Neuronal stem cell (in vitro differentiated cells): ENCODE measurements at regions not wholly inside any gene's neighbourhood (a gene's known extent, or its start where the extent isn't known, plus 50 kb on each side); places are given as distances from the start of the nearest gene placed in this dataset.

Experiments
- DNase-seq: peaks from one replicate; pipeline ENCODE4 v3.0.0-alpha.2; 2013; ENCODE audit warnings: low spot score
- H2AFZ ChIP-seq: one replicate; pipeline ENCODE4 v1.6.1; 2013; ENCODE audit warnings: mild to moderate bottlenecking, low read length, inconsistent platforms
- H2AK5ac ChIP-seq: 2 replicates; pipeline ENCODE4 v1.6.1; 2013; ENCODE audit warnings: low read depth, mild to moderate bottlenecking, inconsistent platforms, low read length, moderate library complexity, mixed read lengths
- H2BK120ac ChIP-seq: 2 replicates; pipeline ENCODE4 v1.6.1; 2013; ENCODE audit warnings: low read depth, mild to moderate bottlenecking, inconsistent platforms, low read length, moderate library complexity, mixed read lengths
- H2BK12ac ChIP-seq: one replicate; pipeline ENCODE4 v1.6.1; 2013; ENCODE audit warnings: low read length, inconsistent platforms
- H2BK15ac ChIP-seq: 2 replicates; pipeline ENCODE4 v1.6.1; 2013; ENCODE audit warnings: mild to moderate bottlenecking, low read length, inconsistent platforms, mixed read lengths
- H2BK5ac ChIP-seq: one replicate; pipeline ENCODE4 v1.6.1; 2013; ENCODE audit warnings: inconsistent platforms, mild to moderate bottlenecking, low read length, moderate library complexity
- H3K14ac ChIP-seq: one replicate; pipeline ENCODE4 v1.6.1; 2013; ENCODE audit warnings: low read length, inconsistent platforms
- H3K18ac ChIP-seq: 2 replicates; pipeline ENCODE4 v1.6.1; 2013; ENCODE audit warnings: low read length, inconsistent platforms
- H3K23ac ChIP-seq: 2 replicates; pipeline ENCODE4 v1.6.1; 2013; ENCODE audit warnings: low read depth, mild to moderate bottlenecking, mixed read lengths, low read length, inconsistent platforms; ENCODE audit not compliant: poor library complexity
- H3K27ac ChIP-seq: replicated peaks from 3 replicates; pipeline ENCODE4 v1.5.1; 2013; ENCODE audit warnings: low read length, inconsistent platforms
- H3K27me3 ChIP-seq, 3 experiments: 2 replicates each; pipeline ENCODE4 v1.6.1; 2013; ENCODE audit warnings: low read length in 3 of 3, mild to moderate bottlenecking in 2 of 3, inconsistent platforms in 1 of 3, low read depth in 1 of 3, mixed read lengths in 1 of 3, moderate library complexity in 1 of 3; ENCODE audit not compliant: control insufficient read depth in 3 of 3, insufficient read depth in 3 of 3
- H3K36me3 ChIP-seq, 2 donors: replicated peaks in 1 of 2; 2 replicates each; pipeline ENCODE4 v1.6.1; 2013; ENCODE audit warnings: low read length in 2 of 2; ENCODE audit not compliant: control insufficient read depth in 2 of 2, insufficient read depth in 2 of 2
- H3K4ac ChIP-seq: 2 replicates; pipeline ENCODE4 v1.6.1; 2013; ENCODE audit warnings: inconsistent platforms, mild to moderate bottlenecking, low read length, moderate library complexity
- H3K4me1 ChIP-seq, 2 donors: 1 replicate in 1 of 2; 2 replicates in 1 of 2; pipeline ENCODE4 v1.6.1; 2013; ENCODE audit warnings: low read length in 2 of 2, low read depth in 1 of 2; ENCODE audit not compliant: control insufficient read depth in 2 of 2, insufficient read depth in 1 of 2
- H3K4me2 ChIP-seq: one replicate; pipeline ENCODE4 v1.6.1; 2013; ENCODE audit warnings: mild to moderate bottlenecking, low read length, inconsistent platforms; ENCODE audit not compliant: insufficient read depth, poor library complexity, severe bottlenecking
- H3K4me3 ChIP-seq, 2 donors: 2 replicates each; pipeline ENCODE4 v1.5.1; 2013; ENCODE audit warnings: low read length in 2 of 2, mild to moderate bottlenecking in 2 of 2, inconsistent platforms in 1 of 2, moderate library complexity in 1 of 2
- H3K79me1 ChIP-seq: one replicate; pipeline ENCODE4 v1.6.1; 2013; ENCODE audit warnings: low read depth, mild to moderate bottlenecking, inconsistent platforms, low read length, moderate library complexity
- H3K9ac ChIP-seq: one replicate; pipeline ENCODE4 v1.6.1; 2013; ENCODE audit warnings: mild to moderate bottlenecking, low read depth, low read length, inconsistent platforms; ENCODE audit not compliant: poor library complexity
- H3K9me3 ChIP-seq, 2 donors: replicated peaks in 1 of 2; 2 replicates each; pipeline versions ENCODE3 to v1.6.1; 2013; ENCODE audit warnings: low read length in 2 of 2, mild to moderate bottlenecking in 2 of 2, inconsistent platforms in 1 of 2, low read depth in 1 of 2, mixed read lengths in 1 of 2, moderate library complexity in 1 of 2; ENCODE audit not compliant: control insufficient read depth in 2 of 2, insufficient read depth in 1 of 2
- H4K8ac ChIP-seq: one replicate; pipeline ENCODE4 v1.6.1; 2013; ENCODE audit warnings: low read depth, mild to moderate bottlenecking, inconsistent platforms, low read length, moderate library complexity
- H4K91ac ChIP-seq: one replicate; pipeline ENCODE4 v1.6.1; 2013; ENCODE audit warnings: low read length, low read depth, mild to moderate bottlenecking, inconsistent platforms; ENCODE audit not compliant: poor library complexity
- whole genome bisulfite sequencing, 2 donors: extraction: QIAGEN DNeasy Blood & Tissue Kit; methylation state at CpG; one replicate each; pipeline ENCODE4 v1.1.7; 2013; ENCODE audit warnings: missing lambda C conversion rate in 2 of 2, mixed read lengths in 1 of 2; ENCODE audit not compliant: insufficient read length in 2 of 2, insufficient replicate concordance in 1 of 2; ENCODE audit errors: extremely low coverage in 2 of 2; 5-methylcytosine and 5-hydroxymethylcytosine counted together

GRCh38 chr10:3353235-3353634 lies 180.7 kb upstream of the PITRM1 start:
- no peak overlapping the region for H2BK12ac ChIP-seq
- H2BK120ac ChIP-seq: no peak overlapping the region
- H2BK15ac ChIP-seq: no peak overlapping the region
- no peak overlapping the region for H2AK5ac ChIP-seq
- H3K23ac ChIP-seq: no peak overlapping the region
- peaks cover 1 to 2% of the 10 kb centered on the region in 2 donors for H3K9me3 ChIP-seq
- H3K27me3 ChIP-seq: no peaks in the 10 kb centered on the region
- H2BK5ac ChIP-seq: no peak overlapping the region
- H2AFZ ChIP-seq: no peak overlapping the region
- H3K27ac ChIP-seq: no peak overlapping the region
- H3K9ac ChIP-seq: no peak overlapping the region
- H4K8ac ChIP-seq: no peak overlapping the region
- no peak overlapping the region for H3K4me2 ChIP-seq
- no peak overlapping the region for H4K91ac ChIP-seq
- H3K4me1 ChIP-seq: no peaks in the 10 kb centered on the region
- H3K14ac ChIP-seq: no peak overlapping the region
- H3K18ac ChIP-seq: no peak overlapping the region
- WGBS, 2 donors: no CpG with 5 or more reads among the region's 2 CpGs
- H3K79me1 ChIP-seq: no peaks in the 10 kb centered on the region
- no peaks in the 10 kb centered on the region for H3K36me3 ChIP-seq
- DNase-seq: no peak
- H3K4ac ChIP-seq: no peak overlapping the region
- no peak overlapping the region for H3K4me3 ChIP-seq

DNA sequence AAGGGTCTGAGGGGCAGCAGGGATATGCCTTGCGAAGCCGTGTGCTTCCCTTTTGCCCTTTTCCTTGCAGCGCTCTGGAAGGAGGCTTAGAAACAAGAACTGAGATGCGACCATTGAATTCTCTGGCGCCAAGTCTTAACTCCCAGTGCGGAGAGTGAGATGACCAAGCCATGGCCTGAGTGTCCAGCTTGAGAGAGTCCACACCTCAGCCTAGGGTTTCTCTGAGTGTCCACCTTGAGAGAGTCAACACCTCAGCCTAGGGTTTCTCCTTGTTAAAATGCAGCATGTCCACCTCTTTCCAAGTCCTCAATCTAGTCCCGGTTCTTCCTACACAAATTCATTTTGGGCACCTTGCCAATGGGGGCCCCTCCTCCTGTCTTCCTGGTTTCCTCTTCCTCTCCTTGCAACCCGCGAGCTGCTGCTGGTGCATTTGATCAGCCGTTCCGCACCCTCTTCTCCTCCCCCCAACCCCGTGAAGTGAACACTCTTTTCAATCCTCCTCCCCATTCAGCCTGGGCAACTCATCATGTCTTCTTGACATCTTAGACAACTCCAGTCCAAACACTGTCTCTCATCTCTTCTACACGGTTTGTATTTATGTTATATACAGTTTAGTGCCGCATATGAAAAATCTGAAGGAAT lies 178.2 kb upstream of the PITRM1 start:
- no peaks in the 10 kb centered on the region for H3K36me3 ChIP-seq
- no peak overlapping the region for H4K91ac ChIP-seq
- H3K14ac ChIP-seq: no peak overlapping the region
- H3K4me1 ChIP-seq: peaks cover 2 to 6% of the 10 kb centered on the region in 2 donors
- no CpG with 5 or more reads among the region's 14 CpGs for WGBS, 2 donors
- H3K27me3 ChIP-seq: no peaks in the 10 kb centered on the region
- no peak overlapping the region for H3K4me2 ChIP-seq
- no peak overlapping the region for H3K9ac ChIP-seq
- no peak overlapping the region for H2BK12ac ChIP-seq
- H2BK120ac ChIP-seq: no peak overlapping the region
- H3K18ac ChIP-seq: no peak overlapping the region
- no peak overlapping the region for H2BK15ac ChIP-seq
- H3K27ac ChIP-seq: no peak overlapping the region
- no peak overlapping the region for H2AK5ac ChIP-seq
- no peak overlapping the region for H3K4ac ChIP-seq
- H4K8ac ChIP-seq: no peak overlapping the region
- H3K9me3 ChIP-seq: peaks cover 1 to 2% of the 10 kb centered on the region in 2 donors
- H3K4me3 ChIP-seq: no peak overlapping the region
- H3K23ac ChIP-seq: no peak overlapping the region
- H2BK5ac ChIP-seq: no peak overlapping the region
- no peak for DNase-seq
- peak overlapping the region; percentile 53 for H2AFZ ChIP-seq
- no peaks in the 10 kb centered on the region for H3K79me1 ChIP-seq

DNA sequence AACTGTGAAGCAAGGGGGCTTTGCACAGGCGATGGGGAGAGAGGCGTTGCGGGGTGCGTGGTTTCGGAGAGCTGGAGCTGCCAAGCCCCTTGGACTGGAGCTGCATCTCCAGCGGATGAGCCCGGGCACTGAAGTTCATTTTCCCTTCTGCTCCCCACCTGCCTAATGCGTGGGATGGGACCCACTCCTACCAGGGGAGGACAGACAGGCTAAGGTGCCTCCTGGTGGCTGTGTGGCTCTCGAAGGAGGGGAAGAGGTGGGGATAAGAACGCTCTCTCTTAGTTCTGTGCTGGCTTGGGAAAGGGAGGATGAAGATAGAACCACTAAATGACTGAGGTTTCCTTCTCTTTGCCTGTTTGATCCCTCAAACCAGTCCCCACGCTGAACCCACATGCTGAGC lies 177.6 kb upstream of the PITRM1 start:
- Histone ChIP-seq H3K4me1 (peaks cover 2 to 6% of the 10 kb centered on the region in 2 donors), H3K27ac (no peak overlapping the region), H3K79me1 (no peaks in the 10 kb centered on the region), H3K4ac (no peak overlapping the region), H3K4me2 (no peak overlapping the region), H3K18ac (no peak overlapping the region), H2BK5ac (no peak overlapping the region), H3K4me3 (no peak overlapping the region), H3K36me3 (no peaks in the 10 kb centered on the region), H2BK12ac (no peak overlapping the region), H2AFZ (peak overlapping the region; percentile 53), H2BK120ac (no peak overlapping the region), H2BK15ac (no peak overlapping the region), H2AK5ac (no peak overlapping the region), H4K91ac (no peak overlapping the region), H4K8ac (no peak overlapping the region), H3K9ac (no peak overlapping the region), H3K27me3 (peaks cover 0 to 2% (median 0%) of the 10 kb centered on the region in 3 experiments), H3K23ac (no peak overlapping the region), H3K9me3 (peaks cover 1 to 2% of the 10 kb centered on the region in 2 donors), H3K14ac (no peak overlapping the region)
- no CpG with 5 or more reads among the region's 11 CpGs for WGBS, 2 donors
- no peak for DNase-seq

DNA sequence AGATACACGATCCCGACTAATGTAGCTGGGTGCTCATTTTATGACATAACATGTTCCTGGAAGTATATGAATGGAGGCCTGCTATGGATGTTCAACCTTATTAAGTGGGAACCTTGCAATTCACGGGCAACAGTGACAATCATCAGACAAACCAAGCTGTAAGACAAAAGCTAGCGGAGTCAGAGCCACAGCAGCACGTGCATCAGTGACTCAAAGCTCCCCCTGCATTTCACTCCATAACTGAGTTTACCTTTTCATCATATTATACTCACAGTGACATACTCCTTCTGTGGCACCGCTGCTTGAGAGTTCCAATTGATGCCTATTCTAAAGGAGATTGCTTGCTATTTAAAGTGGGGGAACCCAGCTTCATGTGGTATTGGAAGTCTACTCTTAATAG lies 176.0 kb upstream of the PITRM1 start:
- H3K9ac ChIP-seq: no peak overlapping the region
- no peak for DNase-seq

More for the DNA sequence above, 176.0 kb upstream of the PITRM1 start:
- no peak overlapping the region for H2BK15ac ChIP-seq
- no peak overlapping the region for H2AFZ ChIP-seq
- no peak overlapping the region for H3K23ac ChIP-seq
- H3K4me1 ChIP-seq: peaks cover 2 to 6% of the 10 kb centered on the region in 2 donors
- no peak overlapping the region for H2BK120ac ChIP-seq
- no peaks in the 10 kb centered on the region for H3K36me3 ChIP-seq
- no CpG with 5 or more reads among the region's 6 CpGs for WGBS, 2 donors
- H3K14ac ChIP-seq: no peak overlapping the region
- no peak overlapping the region for H3K18ac ChIP-seq
- no peak overlapping the region for H2BK12ac ChIP-seq
- no peak overlapping the region for H4K91ac ChIP-seq
- no peaks in the 10 kb centered on the region for H3K79me1 ChIP-seq
- H2BK5ac ChIP-seq: no peak overlapping the region
- no peak overlapping the region for H3K4me2 ChIP-seq
- H4K8ac ChIP-seq: no peak overlapping the region
- H3K4ac ChIP-seq: no peak overlapping the region
- peaks cover under 1 to 2% of the 10 kb centered on the region in 2 donors for H3K9me3 ChIP-seq
- no peak overlapping the region for H3K4me3 ChIP-seq
- no peak overlapping the region for H3K27ac ChIP-seq
- H2AK5ac ChIP-seq: no peak overlapping the region
- peaks cover 0 to 2% (median 0%) of the 10 kb centered on the region in 3 experiments for H3K27me3 ChIP-seq
